ENCODE measurements at regions not wholly inside any gene's neighbourhood (a gene's known extent, or its start where the extent isn't known, plus 50 kb on each side); places are given as distances from the start of the nearest gene placed in this dataset.
A peak's percentile ranks its signal among the peaks of the same experiment; 100 is the strongest.

DNA sequence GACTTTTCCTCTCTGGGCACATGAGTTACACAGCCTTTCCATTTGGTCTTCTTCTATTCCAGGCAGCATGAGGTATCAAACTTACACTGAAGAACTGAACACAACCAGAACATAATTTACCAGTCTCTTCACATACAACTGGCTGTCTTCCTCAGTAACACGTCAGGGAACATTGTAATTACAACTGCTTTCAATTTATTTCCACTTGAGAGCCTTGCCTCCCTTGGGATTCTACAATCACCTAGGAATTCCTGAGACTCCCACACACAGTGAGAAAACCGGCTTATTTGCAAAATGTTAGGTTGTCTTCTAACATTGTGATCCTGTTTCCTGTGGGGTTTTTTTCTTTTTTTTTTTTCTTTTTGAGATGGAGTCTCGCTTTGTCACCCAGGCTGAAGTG lies 149.9 kb downstream of the TMX3 start:
- H3K4me3 ChIP-seq (ENCODE audit: control insufficient read depth, low read depth, low read length), result no peak overlapping the region
- peak; percentile 32 for DNase-seq (ENCODE audit: low read depth)
- TF ChIP-seq, protein P1, sequence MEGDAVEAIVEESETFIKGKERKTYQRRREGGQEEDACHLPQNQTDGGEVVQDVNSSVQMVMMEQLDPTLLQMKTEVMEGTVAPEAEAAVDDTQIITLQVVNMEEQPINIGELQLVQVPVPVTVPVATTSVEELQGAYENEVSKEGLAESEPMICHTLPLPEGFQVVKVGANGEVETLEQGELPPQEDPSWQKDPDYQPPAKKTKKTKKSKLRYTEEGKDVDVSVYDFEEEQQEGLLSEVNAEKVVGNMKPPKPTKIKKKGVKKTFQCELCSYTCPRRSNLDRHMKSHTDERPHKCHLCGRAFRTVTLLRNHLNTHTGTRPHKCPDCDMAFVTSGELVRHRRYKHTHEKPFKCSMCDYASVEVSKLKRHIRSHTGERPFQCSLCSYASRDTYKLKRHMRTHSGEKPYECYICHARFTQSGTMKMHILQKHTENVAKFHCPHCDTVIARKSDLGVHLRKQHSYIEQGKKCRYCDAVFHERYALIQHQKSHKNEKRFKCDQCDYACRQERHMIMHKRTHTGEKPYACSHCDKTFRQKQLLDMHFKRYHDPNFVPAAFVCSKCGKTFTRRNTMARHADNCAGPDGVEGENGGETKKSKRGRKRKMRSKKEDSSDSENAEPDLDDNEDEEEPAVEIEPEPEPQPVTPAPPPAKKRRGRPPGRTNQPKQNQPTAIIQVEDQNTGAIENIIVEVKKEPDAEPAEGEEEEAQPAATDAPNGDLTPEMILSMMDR (IDR thresholded peaks at IDR 0.05; ENCODE audit: control insufficient read depth, insufficient read depth, low read depth, low read length, missing control alignments), result no peak

DNA sequence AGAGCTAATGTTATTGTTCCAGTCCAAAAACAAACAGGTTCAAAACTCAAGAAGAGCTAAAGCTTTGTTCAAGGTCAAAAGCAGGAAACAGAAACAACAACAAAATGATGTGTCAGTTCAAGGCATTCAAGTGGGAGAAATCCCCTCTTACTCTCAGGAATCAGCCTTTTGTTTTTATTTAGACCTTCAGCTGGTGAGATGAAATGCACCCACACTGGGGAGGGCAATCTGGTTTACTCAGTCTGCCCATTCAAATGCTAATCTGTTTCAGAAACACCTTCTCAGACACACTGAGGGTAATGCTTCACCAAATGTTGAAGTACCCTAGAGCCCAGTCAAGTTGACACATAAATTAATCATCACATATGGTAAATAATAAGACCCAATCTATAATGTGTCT lies 150.6 kb downstream of the TMX3 start:
- no peak for DNase-seq (ENCODE audit: low read depth)
- TF ChIP-seq, protein P1 (IDR thresholded peaks at IDR 0.05; ENCODE audit: control insufficient read depth, insufficient read depth, low read depth, low read length, missing control alignments), result no peak
- H3K4me3 ChIP-seq (ENCODE audit: control insufficient read depth, low read depth, low read length), result no peak overlapping the region

DNA sequence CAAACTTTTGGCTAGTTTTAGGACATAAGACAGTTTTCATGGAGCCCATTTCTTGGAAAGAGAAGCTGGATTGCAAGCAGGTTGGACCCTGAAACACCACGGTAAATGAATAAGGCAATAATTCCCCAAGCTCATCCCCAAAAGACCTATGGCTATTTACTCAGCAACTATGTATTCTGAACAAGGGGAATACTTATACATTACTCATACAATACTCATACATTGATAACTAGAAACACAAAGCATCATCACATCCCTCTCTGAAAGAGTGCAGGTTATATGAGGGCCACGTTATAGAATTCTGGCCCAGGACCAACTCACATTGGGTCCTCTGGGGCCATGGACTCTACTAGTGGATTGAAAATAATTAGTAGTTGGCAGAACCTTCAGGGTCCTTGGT lies 154.8 kb downstream of the TMX3 start:
- H3K4me3 ChIP-seq (ENCODE audit: control insufficient read depth, low read depth, low read length), result no peak overlapping the region
- DNase-seq (ENCODE audit: low read depth), result no peak
- TF ChIP-seq, protein P1 (IDR thresholded peaks at IDR 0.05; ENCODE audit: control insufficient read depth, insufficient read depth, low read depth, low read length, missing control alignments), result no peak

DNA sequence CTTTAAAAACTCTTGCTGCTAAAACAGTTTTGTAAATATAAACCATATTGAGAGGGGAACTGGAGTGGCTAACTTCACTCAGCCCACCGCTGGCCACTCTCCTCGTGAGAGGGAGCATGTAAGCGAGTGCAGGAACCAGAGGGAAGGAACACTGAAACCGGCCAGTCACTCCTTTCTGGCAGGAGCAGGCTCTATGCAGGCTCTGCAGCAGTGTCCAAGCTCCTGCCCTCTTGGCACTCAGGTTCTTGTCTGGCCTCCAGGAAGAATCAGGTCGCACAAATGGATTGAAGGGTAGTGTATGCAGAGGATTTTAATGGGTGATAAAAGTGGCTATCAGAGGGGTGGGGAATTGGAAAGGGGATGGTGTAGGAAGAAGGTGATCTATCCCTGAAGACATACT lies 157.7 kb downstream of the TMX3 start:
- no peak overlapping the region for H3K4me3 ChIP-seq (ENCODE audit: control insufficient read depth, low read depth, low read length)
- DNase-seq (ENCODE audit: low read depth), result no peak
- TF ChIP-seq, protein P1 (IDR thresholded peaks at IDR 0.05; ENCODE audit: control insufficient read depth, insufficient read depth, low read depth, low read length, missing control alignments), result no peak

DNA sequence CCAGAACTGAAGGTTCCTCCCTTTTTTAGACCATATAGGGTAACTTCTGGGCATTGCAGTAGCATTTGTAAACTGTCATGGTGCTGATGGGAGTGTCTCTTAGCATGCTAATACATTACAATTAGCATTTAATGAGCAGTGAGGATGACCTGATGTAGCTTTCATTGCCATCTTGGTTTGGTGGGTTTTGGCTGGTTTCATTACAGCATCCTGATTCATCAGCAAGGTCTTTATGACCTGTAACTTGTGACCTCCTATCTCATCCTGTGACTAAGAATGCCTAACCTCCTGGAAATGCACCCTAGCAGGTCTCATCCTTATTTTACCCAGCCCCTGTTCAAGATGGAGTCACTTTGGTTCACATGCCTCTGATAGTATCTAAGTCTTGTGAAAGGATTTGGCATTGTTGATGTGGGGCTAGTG lies 159.0 kb downstream of the TMX3 start:
- TF ChIP-seq, protein P1 (IDR thresholded peaks at IDR 0.05; ENCODE audit: control insufficient read depth, insufficient read depth, low read depth, low read length, missing control alignments), result no peak
- no peak overlapping the region for H3K4me3 ChIP-seq (ENCODE audit: control insufficient read depth, low read depth, low read length)
- DNase-seq (ENCODE audit: low read depth), result no peak

DNA sequence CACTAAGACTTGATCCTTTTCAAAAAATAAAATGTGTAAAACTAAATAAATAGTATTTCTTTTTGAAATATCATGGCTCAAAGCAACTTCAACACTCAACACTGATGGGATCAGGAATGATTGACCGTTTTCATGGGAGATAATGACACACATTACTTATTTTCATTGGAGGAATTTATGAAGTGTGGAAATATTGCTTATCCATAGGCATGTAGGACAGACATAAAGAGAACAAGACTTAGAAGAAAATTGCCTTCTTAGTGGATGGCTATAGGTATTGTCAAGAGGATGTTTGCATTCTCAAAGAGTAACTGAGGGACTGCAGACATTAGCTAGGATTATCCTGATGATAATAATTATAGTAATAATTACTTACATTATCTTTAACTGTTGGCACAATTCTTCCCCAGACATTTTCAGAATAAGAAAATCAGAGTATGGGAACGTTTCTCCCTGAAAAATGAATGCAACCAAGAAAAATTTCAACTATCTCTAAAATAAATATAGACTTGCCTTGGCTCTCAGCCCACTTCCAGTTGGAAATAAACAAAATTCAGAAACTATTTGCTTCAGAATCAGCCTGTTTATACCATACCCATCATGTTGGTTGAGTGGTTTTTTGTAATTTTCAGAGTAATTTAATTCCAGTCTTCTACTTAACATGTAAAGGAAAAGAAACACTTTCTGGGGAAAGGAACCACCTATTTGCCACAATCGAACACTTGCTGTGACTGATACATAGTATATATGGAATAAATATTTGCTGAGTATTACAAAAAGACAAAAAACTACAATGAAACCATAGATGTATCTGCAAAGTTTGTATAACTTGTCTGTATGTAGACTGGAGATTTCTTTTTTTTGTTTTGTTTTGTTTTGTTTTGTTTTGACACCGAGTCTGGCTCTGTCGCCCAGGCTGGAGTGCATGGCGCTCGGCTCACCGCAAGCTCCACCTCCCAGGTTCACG lies 165.7 kb downstream of the TMX3 start:
- DNase-seq (ENCODE audit: low read depth), result peak; percentile 20
- no peak overlapping the region for H3K4me3 ChIP-seq (ENCODE audit: control insufficient read depth, low read depth, low read length)
- TF ChIP-seq, protein P1 (IDR thresholded peaks at IDR 0.05; ENCODE audit: control insufficient read depth, insufficient read depth, low read depth, low read length, missing control alignments), result no peak

Data from AG09309 (cell line).